ENCODE measurements at regions not wholly inside any gene's neighbourhood (a gene's known extent, or its start where the extent isn't known, plus 50 kb on each side); places are given as distances from the start of the nearest gene placed in this dataset.

DNA sequence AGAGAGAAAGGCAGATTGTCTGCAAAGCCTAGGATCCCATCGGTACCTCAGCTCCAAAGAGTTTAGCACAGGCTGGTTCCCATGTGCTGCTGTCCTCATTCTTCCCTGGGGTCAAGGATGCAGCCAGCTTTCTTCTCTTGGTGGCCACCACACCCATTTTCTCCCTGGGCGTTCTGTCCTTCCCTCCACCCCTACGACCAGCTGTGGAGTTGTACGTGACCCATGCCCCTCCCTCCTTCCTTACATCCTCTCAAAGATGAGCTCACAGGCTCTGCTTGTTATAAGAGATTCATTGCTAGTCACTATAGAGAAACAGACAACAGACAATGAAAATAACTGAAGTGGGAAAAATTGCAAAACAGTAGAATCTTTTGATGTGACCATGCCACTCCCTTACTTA is 74.0 kb upstream of the KLF3 start:
- H3K9me3 ChIP-seq (ENCODE audit: control insufficient read depth, insufficient read depth, low read length), result no peaks in the 10 kb centered on the region
- TF ChIP-seq, protein P1, sequence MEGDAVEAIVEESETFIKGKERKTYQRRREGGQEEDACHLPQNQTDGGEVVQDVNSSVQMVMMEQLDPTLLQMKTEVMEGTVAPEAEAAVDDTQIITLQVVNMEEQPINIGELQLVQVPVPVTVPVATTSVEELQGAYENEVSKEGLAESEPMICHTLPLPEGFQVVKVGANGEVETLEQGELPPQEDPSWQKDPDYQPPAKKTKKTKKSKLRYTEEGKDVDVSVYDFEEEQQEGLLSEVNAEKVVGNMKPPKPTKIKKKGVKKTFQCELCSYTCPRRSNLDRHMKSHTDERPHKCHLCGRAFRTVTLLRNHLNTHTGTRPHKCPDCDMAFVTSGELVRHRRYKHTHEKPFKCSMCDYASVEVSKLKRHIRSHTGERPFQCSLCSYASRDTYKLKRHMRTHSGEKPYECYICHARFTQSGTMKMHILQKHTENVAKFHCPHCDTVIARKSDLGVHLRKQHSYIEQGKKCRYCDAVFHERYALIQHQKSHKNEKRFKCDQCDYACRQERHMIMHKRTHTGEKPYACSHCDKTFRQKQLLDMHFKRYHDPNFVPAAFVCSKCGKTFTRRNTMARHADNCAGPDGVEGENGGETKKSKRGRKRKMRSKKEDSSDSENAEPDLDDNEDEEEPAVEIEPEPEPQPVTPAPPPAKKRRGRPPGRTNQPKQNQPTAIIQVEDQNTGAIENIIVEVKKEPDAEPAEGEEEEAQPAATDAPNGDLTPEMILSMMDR (IDR thresholded peaks at IDR 0.05; ENCODE audit: low read depth, low read length), result no peak
- ChIA-PET POLR2A (no interaction called here), CTCF (no interaction called here)
- H3K4me3 ChIP-seq (ENCODE audit: low read depth, low read length), result no peak overlapping the region
- no peak for DNase-seq (ENCODE audit: low read depth, low spot score)
- H3K27ac ChIP-seq (ENCODE audit: low read depth, low read length), result no peak overlapping the region
- peaks cover 2% of the 10 kb centered on the region for H3K27me3 ChIP-seq (ENCODE audit: control insufficient read depth, insufficient read depth, low read length)

DNA sequence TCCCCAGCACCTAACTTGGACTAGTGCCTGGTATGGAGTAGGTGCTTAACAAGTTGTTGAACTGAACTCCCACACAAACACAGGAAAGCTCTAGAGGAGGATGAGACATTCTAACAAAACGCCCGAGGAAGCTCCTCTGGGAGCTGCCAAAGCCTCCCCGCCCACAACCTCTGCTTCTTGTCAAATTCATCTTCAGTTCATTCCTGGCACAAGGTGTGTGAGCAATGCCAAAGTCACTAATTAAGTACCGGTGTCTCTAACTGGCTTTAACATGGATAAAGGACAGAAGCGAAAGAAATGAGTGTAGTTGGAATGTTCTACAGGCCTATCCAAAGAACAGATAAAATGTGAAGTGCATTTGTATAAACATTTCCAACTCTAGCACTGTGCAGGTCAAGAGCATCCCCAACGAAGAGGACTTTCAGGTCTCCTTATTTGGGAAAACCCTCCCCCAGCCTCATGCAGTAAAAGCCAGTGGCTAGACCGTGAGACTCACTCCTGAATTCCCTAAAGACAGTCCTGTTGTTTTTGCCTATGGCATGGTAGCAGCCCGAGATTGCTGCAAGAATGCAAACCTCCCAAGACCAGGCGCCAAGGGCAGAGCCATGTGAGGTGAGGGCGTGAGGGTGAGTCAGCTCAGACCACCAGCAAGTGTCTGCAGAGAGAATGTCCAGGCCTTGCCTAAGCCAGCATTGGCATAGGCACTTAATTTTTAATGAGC is 72.2 kb upstream of the KLF3 start:
- Histone ChIP-seq H3K27ac (ENCODE audit: low read depth, low read length) (no peak overlapping the region), H3K4me3 (ENCODE audit: low read depth, low read length) (no peak overlapping the region), H3K9me3 (ENCODE audit: control insufficient read depth, insufficient read depth, low read length) (no peaks in the 10 kb centered on the region), H3K27me3 (ENCODE audit: control insufficient read depth, insufficient read depth, low read length) (peaks cover 2% of the 10 kb centered on the region)
- TF ChIP-seq, protein P1 (IDR thresholded peaks at IDR 0.05; ENCODE audit: low read depth, low read length), result no peak
- ChIA-PET CTCF (no interaction called here), POLR2A (no interaction called here)
- no peak for DNase-seq (ENCODE audit: low read depth, low spot score)

DNA sequence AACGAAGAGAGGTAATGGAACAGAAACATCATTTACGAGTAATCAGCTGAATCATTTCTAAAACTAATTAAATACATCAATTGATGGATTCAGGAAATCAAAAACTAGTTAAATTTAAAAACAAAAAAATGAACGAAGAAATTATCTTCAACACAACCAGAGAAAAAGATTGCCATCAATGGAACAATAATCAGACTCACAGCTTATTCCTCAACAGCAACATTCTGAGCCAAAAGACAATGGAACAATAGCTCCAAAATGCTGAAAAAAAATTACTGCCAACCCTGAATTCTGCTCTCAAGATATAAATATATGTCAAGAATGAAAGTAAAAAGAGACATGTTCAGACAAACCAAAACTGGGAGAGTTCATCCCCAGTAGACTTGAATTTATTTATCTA is 65.5 kb upstream of the KLF3 start:
- no peaks in the 10 kb centered on the region for H3K27me3 ChIP-seq (ENCODE audit: control insufficient read depth, insufficient read depth, low read length)
- no peaks in the 10 kb centered on the region for H3K9me3 ChIP-seq (ENCODE audit: control insufficient read depth, insufficient read depth, low read length)
- no peak overlapping the region for H3K27ac ChIP-seq (ENCODE audit: low read depth, low read length)
- H3K4me3 ChIP-seq (ENCODE audit: low read depth, low read length), result no peak overlapping the region
- CTCF ChIA-PET, result interaction anchor here (0.7 kb wide), 1 partner anchor 85 kb away, joined by 3 read pairs; no protein-coding TSS in a partner anchor
- POLR2A ChIA-PET, result no interaction called here
- no peak for DNase-seq (ENCODE audit: low read depth, low spot score)
- TF ChIP-seq, protein P1 (IDR thresholded peaks at IDR 0.05; ENCODE audit: low read depth, low read length), result no peak

DNA sequence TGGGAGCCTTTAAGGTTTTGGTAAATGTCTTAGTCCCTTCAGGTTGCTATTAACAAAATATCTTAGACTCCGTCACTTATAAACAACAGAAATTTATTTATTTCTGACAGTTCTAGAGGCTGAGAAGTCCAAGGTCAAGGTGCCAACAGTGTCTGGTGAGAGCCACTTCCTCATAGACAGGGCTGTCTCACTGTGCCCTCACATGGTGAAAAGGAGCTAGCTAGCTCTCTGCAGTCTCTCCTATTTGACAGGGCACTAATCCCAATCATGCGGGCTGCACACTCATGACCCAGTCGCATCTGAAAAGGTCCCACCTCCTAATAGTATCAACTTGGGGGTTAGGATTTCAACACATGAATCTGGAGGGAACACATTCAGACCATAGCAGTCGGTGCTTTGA is 63.4 kb upstream of the KLF3 start:
- H3K4me3 ChIP-seq (ENCODE audit: low read depth, low read length), result no peak overlapping the region
- no peaks in the 10 kb centered on the region for H3K27me3 ChIP-seq (ENCODE audit: control insufficient read depth, insufficient read depth, low read length)
- no peak for DNase-seq (ENCODE audit: low read depth, low spot score)
- ChIA-PET POLR2A (no interaction called here), CTCF (no interaction called here)
- TF ChIP-seq, protein P1 (IDR thresholded peaks at IDR 0.05; ENCODE audit: low read depth, low read length), result no peak
- H3K27ac ChIP-seq (ENCODE audit: low read depth, low read length), result no peak overlapping the region
- H3K9me3 ChIP-seq (ENCODE audit: control insufficient read depth, insufficient read depth, low read length), result no peaks in the 10 kb centered on the region

DNA sequence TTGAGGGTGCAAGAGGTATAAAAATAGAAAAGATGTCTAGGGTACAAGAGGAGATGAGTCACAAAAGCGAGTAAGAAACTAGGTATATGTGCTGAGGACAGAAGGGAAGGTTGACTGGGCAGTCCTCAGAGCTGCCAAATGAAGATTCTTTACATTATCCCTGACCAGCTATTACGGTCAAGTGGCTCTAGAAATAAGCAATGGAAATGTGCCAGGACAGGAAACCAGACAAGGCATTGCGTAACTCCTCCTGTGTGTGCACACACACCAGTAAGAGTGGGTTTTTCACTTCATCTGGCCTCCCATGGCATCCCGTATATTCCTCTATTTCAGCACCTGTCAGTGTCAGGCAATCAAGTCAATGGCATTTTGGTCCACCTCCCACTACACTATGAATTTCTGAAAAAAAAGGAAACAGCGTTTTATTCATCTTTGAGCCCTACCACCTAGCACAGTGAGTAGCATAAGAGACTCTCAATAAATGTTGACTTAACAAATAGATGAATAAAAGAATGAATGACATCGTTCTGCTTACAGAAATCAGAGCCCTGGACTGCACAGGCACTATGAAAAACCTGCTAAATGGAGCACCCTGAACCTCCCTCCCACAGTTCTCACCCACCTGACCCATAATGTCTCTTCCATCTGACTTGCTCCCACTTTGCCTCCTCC is 62.6 kb upstream of the KLF3 start:
- Histone ChIP-seq H3K4me3 (ENCODE audit: low read depth, low read length) (no peak overlapping the region), H3K27me3 (ENCODE audit: control insufficient read depth, insufficient read depth, low read length) (no peaks in the 10 kb centered on the region), H3K27ac (ENCODE audit: low read depth, low read length) (no peak overlapping the region), H3K9me3 (ENCODE audit: control insufficient read depth, insufficient read depth, low read length) (no peaks in the 10 kb centered on the region)
- TF ChIP-seq, protein P1 (IDR thresholded peaks at IDR 0.05; ENCODE audit: low read depth, low read length), result no peak
- peak; percentile 21 for DNase-seq (ENCODE audit: low read depth, low spot score)
- ChIA-PET POLR2A (no interaction called here), CTCF (no interaction called here)
